NCI-H526 (cell line): ENCODE measurements at regions not wholly inside any gene's neighbourhood (a gene's known extent, or its start where the extent isn't known, plus 50 kb on each side); places are given as distances from the start of the nearest gene placed in this dataset.
"Not testable (repeated sequence)": the region's sequence is repeated elsewhere in the genome, so short reads cannot be mapped to it uniquely, and the experiment has no call there.

Experiments
- DNase-seq, 2 experiments: peaks; one replicate each; lab custom pipeline; 2025; lab: John Stamatoyannopoulos, UW

- no peak for DNase-seq
Observed at GRCh38 chr3:72082186-72082715, 297.3 kb upstream of the PROK2 start.

- DNase-seq, result no peak
Observed at GRCh38 chr3:72081471-72082185, 296.7 kb upstream of the PROK2 start.

GRCh38 chr3:72080800-72081199 lies 295.9 kb upstream of the PROK2 start:
- no peak for DNase-seq

- no peak for DNase-seq
Observed at GRCh38 chr3:72080095-72080494, 295.1 kb upstream of the PROK2 start.

GRCh38 chr3:72079369-72079872 lies 294.5 kb upstream of the PROK2 start:
- no peak for DNase-seq

- no peak for DNase-seq
Observed at GRCh38 chr3:72078676-72079368, 293.9 kb upstream of the PROK2 start.

- no peak for DNase-seq
Observed at GRCh38 chr3:72077473-72078259, 292.7 kb upstream of the PROK2 start.

GRCh38 chr3:72075848-72076247 lies 290.9 kb upstream of the PROK2 start:
- not testable (repeated sequence) for DNase-seq

- DNase-seq, result no peak
Observed at GRCh38 chr3:72071624-72072023, 286.7 kb upstream of the PROK2 start.

GRCh38 chr3:72070005-72070404 lies 285.1 kb upstream of the PROK2 start:
- DNase-seq, result no peak

- DNase-seq, result no peak
Observed at GRCh38 chr3:72069543-72069942, 284.6 kb upstream of the PROK2 start.

GRCh38 chr3:72068621-72069020 lies 283.7 kb upstream of the PROK2 start:
- DNase-seq, result no peak

GRCh38 chr3:72067721-72068120 lies 282.8 kb upstream of the PROK2 start:
- no peak for DNase-seq

- no peak for DNase-seq
Observed at GRCh38 chr3:72065872-72066641, 281.1 kb upstream of the PROK2 start.

- DNase-seq, result no peak
Observed at GRCh38 chr3:72065236-72065635, 280.3 kb upstream of the PROK2 start.

- DNase-seq, result not testable (repeated sequence)
Observed at GRCh38 chr3:72064727-72065126, 279.8 kb upstream of the PROK2 start.

- no peak for DNase-seq
Observed at GRCh38 chr3:72062017-72062416, 277.1 kb upstream of the PROK2 start.

- DNase-seq, result no peak
Observed at GRCh38 chr3:72060447-72061034, 275.6 kb upstream of the PROK2 start.

GRCh38 chr3:72058493-72059081 lies 273.6 kb upstream of the PROK2 start:
- DNase-seq, result peak in 1 of 2 experiments; percentile 10

GRCh38 chr3:72055436-72055835 lies 270.5 kb upstream of the PROK2 start:
- no peak for DNase-seq

GRCh38 chr3:72054976-72055375 lies 270.0 kb upstream of the PROK2 start:
- DNase-seq, result no peak
